ENCODE measurements at regions not wholly inside any gene's neighbourhood (a gene's known extent, or its start where the extent isn't known, plus 50 kb on each side); places are given as distances from the start of the nearest gene placed in this dataset.

DNA sequence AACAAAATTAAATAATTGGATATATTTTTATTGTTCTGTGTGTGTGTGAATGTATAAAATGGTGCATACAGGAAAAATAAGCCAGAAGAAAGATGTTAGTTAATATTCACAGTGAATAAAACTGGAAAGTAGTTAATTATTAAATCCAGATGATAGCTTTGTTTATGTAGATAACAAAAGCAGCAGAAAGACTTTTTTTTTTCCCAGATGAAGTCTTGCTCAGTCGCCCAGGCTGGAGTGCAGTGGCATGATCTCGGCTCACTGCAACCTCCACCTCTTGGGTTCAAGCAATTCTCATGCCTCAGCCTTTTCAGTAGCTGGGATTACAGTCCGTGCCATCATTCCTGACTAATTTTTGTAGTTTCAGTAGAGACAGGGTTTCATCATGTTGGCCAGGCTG, 140.1 kb downstream of the ZNF486 start:
- TF ChIP-seq, protein P1, sequence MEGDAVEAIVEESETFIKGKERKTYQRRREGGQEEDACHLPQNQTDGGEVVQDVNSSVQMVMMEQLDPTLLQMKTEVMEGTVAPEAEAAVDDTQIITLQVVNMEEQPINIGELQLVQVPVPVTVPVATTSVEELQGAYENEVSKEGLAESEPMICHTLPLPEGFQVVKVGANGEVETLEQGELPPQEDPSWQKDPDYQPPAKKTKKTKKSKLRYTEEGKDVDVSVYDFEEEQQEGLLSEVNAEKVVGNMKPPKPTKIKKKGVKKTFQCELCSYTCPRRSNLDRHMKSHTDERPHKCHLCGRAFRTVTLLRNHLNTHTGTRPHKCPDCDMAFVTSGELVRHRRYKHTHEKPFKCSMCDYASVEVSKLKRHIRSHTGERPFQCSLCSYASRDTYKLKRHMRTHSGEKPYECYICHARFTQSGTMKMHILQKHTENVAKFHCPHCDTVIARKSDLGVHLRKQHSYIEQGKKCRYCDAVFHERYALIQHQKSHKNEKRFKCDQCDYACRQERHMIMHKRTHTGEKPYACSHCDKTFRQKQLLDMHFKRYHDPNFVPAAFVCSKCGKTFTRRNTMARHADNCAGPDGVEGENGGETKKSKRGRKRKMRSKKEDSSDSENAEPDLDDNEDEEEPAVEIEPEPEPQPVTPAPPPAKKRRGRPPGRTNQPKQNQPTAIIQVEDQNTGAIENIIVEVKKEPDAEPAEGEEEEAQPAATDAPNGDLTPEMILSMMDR (IDR thresholded peaks at IDR 0.05), result no peak
- TF ChIP-seq POLR2A (IDR thresholded peaks at IDR 0.05), result no peak
